Left lung (tissue), 4 donors: ENCODE measurements at regions not wholly inside any gene's neighbourhood (a gene's known extent, or its start where the extent isn't known, plus 50 kb on each side); places are given as distances from the start of the nearest gene placed in this dataset.

Source experiments
- ATAC-seq: fragments of 200-7000 bp; cut with Tn5 transposase; one replicate; pipeline ENCODE4 v1.9.1; 2020; ENCODE audit warnings: moderate library complexity
- DNase-seq, 4 donors: peaks; one replicate each; pipeline ENCODE4 v3.0.0-alpha.2; 2013 to 2020
- H3K27ac ChIP-seq, 2 donors: fragments of 200-600 bp; sonication (generic) in 1 of 2; one replicate each; pipeline versions ENCODE4 v1.5.0 to v1.8.0; 2020 to 2021
- H3K27me3 ChIP-seq, 2 donors: fragments of 200-600 bp; sonication (generic) in 1 of 2; one replicate each; pipeline versions ENCODE4 v1.5.0 to v1.8.0; 2020 to 2021
- H3K36me3 ChIP-seq, 2 donors: fragments of 200-600 bp; sonication (generic) in 1 of 2; one replicate each; pipeline versions ENCODE4 v1.5.0 to v1.8.0; 2020 to 2021
- H3K4me1 ChIP-seq, 2 donors: fragments of 200-600 bp; one replicate each; pipeline ENCODE4 v1.8.0; 2021
- H3K4me3 ChIP-seq, 2 donors: fragments of 200-600 bp; sonication (generic) in 1 of 2; one replicate each; pipeline versions ENCODE4 v1.5.0 to v1.8.0; 2020 to 2021; ENCODE audit warnings: mild to moderate bottlenecking in 1 of 2
- H3K9me3 ChIP-seq, 2 donors: fragments of 200-600 bp; sonication (generic) in 1 of 2; one replicate each; pipeline versions ENCODE4 v1.5.0 to v1.8.0; 2020 to 2021
- intact Hi-C, 2 donors: fragments of 100-400 bp; cut with DNase I; formaldehyde crosslinking; loops; one replicate each; pipeline versions ENCODE4 v1.11.2 to v1.14.2; 2022
- TF ChIP-seq, protein P1 (sequence below), 2 donors: fragments of 200-600 bp; sonication (generic) in 1 of 2; IDR thresholded peaks; one replicate each; pipeline versions ENCODE4 v1.5.0 to v1.8.0; 2021; ENCODE audit warnings: antibody characterized with exemption in 2 of 2
- donor health status: DM: no; HTN: yes; CAD: no.
- donor health status: DM: no; HTN: no; CAD: no.

DNA sequence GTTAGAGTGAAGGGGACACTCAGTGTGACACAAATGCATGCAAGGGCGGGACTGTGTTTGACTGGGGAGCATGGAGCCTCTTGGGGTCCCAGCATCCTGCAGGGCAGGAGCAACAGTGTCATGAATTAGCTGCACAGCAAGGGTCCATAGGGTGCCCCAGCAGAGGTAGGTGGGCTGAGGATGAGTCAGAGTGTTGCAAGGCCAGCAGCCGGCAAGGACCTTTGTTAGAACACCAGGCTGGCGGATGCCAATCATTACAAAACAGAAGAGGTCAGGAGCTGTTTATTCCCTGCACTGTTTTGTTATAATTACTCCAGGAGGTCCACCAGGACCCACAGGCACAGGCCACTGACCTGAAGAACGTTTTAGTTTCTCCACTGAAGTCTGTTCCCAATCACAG, 362.2 kb upstream of the DUSP10 start:
- no peak for DNase-seq
- no peak for ATAC-seq
- H3K9me3 ChIP-seq, result no peaks in the 10 kb centered on the region
- no peak overlapping the region for H3K4me3 ChIP-seq
- TF ChIP-seq, protein P1, sequence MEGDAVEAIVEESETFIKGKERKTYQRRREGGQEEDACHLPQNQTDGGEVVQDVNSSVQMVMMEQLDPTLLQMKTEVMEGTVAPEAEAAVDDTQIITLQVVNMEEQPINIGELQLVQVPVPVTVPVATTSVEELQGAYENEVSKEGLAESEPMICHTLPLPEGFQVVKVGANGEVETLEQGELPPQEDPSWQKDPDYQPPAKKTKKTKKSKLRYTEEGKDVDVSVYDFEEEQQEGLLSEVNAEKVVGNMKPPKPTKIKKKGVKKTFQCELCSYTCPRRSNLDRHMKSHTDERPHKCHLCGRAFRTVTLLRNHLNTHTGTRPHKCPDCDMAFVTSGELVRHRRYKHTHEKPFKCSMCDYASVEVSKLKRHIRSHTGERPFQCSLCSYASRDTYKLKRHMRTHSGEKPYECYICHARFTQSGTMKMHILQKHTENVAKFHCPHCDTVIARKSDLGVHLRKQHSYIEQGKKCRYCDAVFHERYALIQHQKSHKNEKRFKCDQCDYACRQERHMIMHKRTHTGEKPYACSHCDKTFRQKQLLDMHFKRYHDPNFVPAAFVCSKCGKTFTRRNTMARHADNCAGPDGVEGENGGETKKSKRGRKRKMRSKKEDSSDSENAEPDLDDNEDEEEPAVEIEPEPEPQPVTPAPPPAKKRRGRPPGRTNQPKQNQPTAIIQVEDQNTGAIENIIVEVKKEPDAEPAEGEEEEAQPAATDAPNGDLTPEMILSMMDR (IDR thresholded peaks at IDR 0.05), result no peak
- H3K36me3 ChIP-seq, result no peaks in the 10 kb centered on the region
- H3K4me1 ChIP-seq, result no peaks in the 10 kb centered on the region
- H3K27ac ChIP-seq, result no peak overlapping the region
- intact Hi-C loops, result no loop called here
- H3K27me3 ChIP-seq, result no peaks in the 10 kb centered on the region

DNA sequence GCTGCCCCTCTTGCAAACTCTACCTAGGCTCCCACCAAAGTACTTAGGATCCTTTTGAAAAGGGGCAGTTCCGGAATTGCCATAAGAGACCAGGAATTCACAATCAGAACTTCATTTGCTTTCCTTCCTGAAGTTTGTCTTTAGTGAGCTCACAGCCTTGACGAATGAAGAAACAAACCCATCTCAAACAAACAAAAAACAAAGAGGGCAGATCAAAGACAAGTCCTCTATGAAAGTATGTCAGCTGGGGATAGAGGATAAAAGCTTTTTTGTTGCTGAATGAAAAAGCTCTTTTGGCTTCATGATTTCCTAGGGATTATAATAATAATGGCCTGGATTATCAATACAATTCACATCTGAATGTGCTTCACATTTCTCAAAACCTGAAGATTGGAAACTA, 357.9 kb upstream of the DUSP10 start:
- no peaks in the 10 kb centered on the region for H3K27me3 ChIP-seq
- DNase-seq (no peak), ATAC-seq (no peak)
- H3K27ac ChIP-seq, result no peak overlapping the region
- intact Hi-C loops, result no loop called here
- TF ChIP-seq, protein P1 (IDR thresholded peaks at IDR 0.05), result no peak
- H3K9me3 ChIP-seq, result no peaks in the 10 kb centered on the region
- H3K4me1 ChIP-seq, result no peaks in the 10 kb centered on the region
- no peak overlapping the region for H3K4me3 ChIP-seq
- no peaks in the 10 kb centered on the region for H3K36me3 ChIP-seq

GRCh38 chr1:222098404-222098803, 356.5 kb upstream of the DUSP10 start:
- H3K4me1 ChIP-seq, result no peaks in the 10 kb centered on the region
- DNase-seq (no peak), ATAC-seq (no peak)
- no peak overlapping the region for H3K4me3 ChIP-seq
- H3K9me3 ChIP-seq, result no peaks in the 10 kb centered on the region
- H3K27me3 ChIP-seq, result no peaks in the 10 kb centered on the region
- no peaks in the 10 kb centered on the region for H3K36me3 ChIP-seq
- intact Hi-C loops, result no loop called here
- no peak overlapping the region for H3K27ac ChIP-seq
- TF ChIP-seq, protein P1 (IDR thresholded peaks at IDR 0.05), result no peak

GRCh38 chr1:222097588-222097987, 355.7 kb upstream of the DUSP10 start:
- Histone ChIP-seq H3K27ac (no peak overlapping the region), H3K27me3 (no peaks in the 10 kb centered on the region), H3K4me3 (no peak overlapping the region), H3K4me1 (no peaks in the 10 kb centered on the region), H3K36me3 (no peaks in the 10 kb centered on the region), H3K9me3 (no peaks in the 10 kb centered on the region)
- DNase-seq (no peak), ATAC-seq (no peak)
- intact Hi-C loops, result no loop called here
- TF ChIP-seq, protein P1 (IDR thresholded peaks at IDR 0.05), result no peak

DNA sequence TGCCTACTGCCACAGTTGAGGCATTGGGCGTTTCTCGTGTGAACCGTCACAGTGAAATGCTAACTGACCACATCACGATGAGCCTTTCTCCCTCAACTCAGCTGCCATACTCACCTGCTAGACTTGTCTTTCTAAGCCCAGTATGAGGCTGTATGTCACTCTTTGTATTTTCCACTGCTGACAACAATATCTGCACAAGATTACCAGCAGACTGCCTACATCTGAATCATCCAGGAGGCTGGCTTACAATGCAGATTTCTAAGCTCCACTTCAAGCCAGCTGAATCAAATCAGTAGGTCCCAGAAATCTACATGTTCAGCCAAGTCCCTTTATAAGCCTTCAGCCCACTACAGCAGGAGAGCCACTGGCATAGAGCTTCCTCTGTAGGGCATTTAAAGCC, 355.0 kb upstream of the DUSP10 start:
- no peaks in the 10 kb centered on the region for H3K36me3 ChIP-seq
- intact Hi-C loops, result no loop called here
- H3K27me3 ChIP-seq, result no peaks in the 10 kb centered on the region
- no peaks in the 10 kb centered on the region for H3K4me1 ChIP-seq
- no peak overlapping the region for H3K27ac ChIP-seq
- ATAC-seq (no peak), DNase-seq (no peak)
- TF ChIP-seq, protein P1 (IDR thresholded peaks at IDR 0.05), result no peak
- H3K4me3 ChIP-seq, result no peak overlapping the region
- H3K9me3 ChIP-seq, result no peaks in the 10 kb centered on the region
